ENCODE measurements at regions not wholly inside any gene's neighbourhood (a gene's known extent, or its start where the extent isn't known, plus 50 kb on each side); places are given as distances from the start of the nearest gene placed in this dataset.

DNA sequence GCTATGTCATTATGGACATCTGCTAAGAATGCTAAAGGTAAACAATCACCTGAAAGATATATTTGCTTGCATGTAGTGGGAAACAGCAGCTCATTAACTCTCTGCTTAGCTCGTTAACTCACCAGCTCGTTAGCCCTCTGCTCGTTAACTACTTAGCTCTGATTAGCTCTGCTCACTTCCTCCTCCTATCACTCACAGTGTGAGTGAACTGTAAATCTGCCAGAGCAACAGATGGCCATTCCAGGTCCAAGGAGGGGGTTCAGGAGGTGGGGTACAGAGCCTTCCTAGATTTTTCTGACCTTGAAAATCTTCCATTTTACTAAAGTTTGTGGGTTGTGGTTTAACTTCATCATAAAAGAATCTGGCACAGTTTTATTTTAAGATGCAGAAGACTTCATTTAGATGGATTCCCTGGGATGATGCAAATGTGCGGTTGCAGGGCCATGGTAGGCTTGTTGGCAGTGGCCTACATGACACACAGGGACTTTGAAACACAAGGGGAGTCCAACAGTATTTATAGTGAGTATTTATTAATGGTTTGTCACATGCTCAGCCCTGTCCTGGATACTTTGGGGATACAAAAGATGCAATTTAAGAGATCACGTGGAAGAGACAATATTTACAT is 1633.7 kb upstream of the CELF4 start:
- DNase-seq = no peak
- FAIRE-seq = no peak
- no peaks in the 10 kb centered on the region for H3K36me3 ChIP-seq (ENCODE audit: control insufficient read depth in 2 of 3, insufficient read depth in 3 of 3, low read length in 3 of 3)
- no peaks in the 10 kb centered on the region for H3K27me3 ChIP-seq (ENCODE audit: control insufficient read depth, insufficient read depth, low read length)
- H3K27ac ChIP-seq (ENCODE audit: low read depth in 2 of 2, low read length in 2 of 2) = no peak overlapping the region
- no peaks in the 10 kb centered on the region for H3K9me3 ChIP-seq (ENCODE audit: control insufficient read depth in 2 of 3, insufficient read depth in 1 of 3, low read length in 3 of 3)
- intact Hi-C loops (cut with DNase I) = no loop called here
- no peak overlapping the region for H3K4me3 ChIP-seq (ENCODE audit: low read length in 3 of 3)
- H3K4me1 ChIP-seq (ENCODE audit: control insufficient read depth in 2 of 3, insufficient read depth in 2 of 3, low read depth in 1 of 3, low read length in 3 of 3) = no peaks in the 10 kb centered on the region
- TF ChIP-seq, protein P1, sequence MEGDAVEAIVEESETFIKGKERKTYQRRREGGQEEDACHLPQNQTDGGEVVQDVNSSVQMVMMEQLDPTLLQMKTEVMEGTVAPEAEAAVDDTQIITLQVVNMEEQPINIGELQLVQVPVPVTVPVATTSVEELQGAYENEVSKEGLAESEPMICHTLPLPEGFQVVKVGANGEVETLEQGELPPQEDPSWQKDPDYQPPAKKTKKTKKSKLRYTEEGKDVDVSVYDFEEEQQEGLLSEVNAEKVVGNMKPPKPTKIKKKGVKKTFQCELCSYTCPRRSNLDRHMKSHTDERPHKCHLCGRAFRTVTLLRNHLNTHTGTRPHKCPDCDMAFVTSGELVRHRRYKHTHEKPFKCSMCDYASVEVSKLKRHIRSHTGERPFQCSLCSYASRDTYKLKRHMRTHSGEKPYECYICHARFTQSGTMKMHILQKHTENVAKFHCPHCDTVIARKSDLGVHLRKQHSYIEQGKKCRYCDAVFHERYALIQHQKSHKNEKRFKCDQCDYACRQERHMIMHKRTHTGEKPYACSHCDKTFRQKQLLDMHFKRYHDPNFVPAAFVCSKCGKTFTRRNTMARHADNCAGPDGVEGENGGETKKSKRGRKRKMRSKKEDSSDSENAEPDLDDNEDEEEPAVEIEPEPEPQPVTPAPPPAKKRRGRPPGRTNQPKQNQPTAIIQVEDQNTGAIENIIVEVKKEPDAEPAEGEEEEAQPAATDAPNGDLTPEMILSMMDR (IDR thresholded peaks at IDR 0.05; ENCODE audit: borderline replicate concordance, extremely low read depth, insufficient read depth) = no peak
- no peak overlapping the region for H3K9ac ChIP-seq (ENCODE audit: low read length in 3 of 3)

DNA sequence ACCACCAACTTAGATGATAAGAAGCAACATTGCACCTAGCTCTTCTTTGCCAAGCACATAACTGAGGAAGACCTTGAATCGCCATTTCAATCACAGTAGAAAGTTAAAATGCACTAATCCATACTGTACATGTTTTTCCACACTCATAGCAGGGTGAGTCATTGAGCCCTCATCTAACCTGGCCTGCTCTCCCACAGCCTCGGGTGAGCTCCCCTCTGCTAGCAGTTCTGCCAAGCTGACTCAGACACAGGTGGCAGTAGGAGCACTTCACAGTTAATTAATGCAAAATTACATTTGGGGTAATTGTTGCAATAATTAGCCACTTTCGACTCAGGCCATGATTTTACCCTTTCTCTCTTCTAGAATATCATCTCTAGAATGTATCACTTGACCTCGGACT is 1632.8 kb upstream of the CELF4 start:
- Histone ChIP-seq H3K36me3 (ENCODE audit: control insufficient read depth in 2 of 3, insufficient read depth in 3 of 3, low read length in 3 of 3) (no peaks in the 10 kb centered on the region), H3K9ac (ENCODE audit: low read length in 3 of 3) (no peak overlapping the region), H3K4me3 (ENCODE audit: low read length in 3 of 3) (no peak overlapping the region), H3K4me1 (ENCODE audit: control insufficient read depth in 2 of 3, insufficient read depth in 2 of 3, low read depth in 1 of 3, low read length in 3 of 3) (no peaks in the 10 kb centered on the region), H3K27ac (ENCODE audit: low read depth in 2 of 2, low read length in 2 of 2) (no peak overlapping the region), H3K27me3 (ENCODE audit: control insufficient read depth, insufficient read depth, low read length) (no peaks in the 10 kb centered on the region), H3K9me3 (ENCODE audit: control insufficient read depth in 2 of 3, insufficient read depth in 1 of 3, low read length in 3 of 3) (no peaks in the 10 kb centered on the region)
- no peak for DNase-seq
- TF ChIP-seq, protein P1 (IDR thresholded peaks at IDR 0.05; ENCODE audit: borderline replicate concordance, extremely low read depth, insufficient read depth) = no peak
- intact Hi-C loops (cut with DNase I) = no loop called here
- FAIRE-seq = no peak

DNA sequence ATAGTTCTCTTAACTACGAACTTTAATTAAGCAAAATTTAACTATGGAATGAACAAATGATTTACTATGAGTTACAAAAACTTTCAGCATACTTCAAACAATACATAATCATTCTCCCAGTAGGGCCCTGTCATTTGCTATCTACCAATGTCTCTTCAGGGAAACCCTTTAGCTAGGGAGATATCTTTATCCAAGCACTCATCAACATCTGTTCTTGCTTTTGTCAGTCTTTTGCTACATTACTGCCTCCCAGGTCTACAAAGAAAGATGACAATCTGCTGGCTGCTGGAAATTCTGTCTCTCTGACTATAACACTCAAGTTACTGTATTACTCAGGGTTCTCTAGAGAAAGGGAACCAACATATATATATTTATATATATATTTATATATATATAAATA is 1626.3 kb upstream of the CELF4 start:
- H3K27ac ChIP-seq (ENCODE audit: low read depth in 2 of 2, low read length in 2 of 2) = no peak overlapping the region
- intact Hi-C loops (cut with DNase I) = no loop called here
- FAIRE-seq = no peak
- no peaks in the 10 kb centered on the region for H3K27me3 ChIP-seq (ENCODE audit: control insufficient read depth, insufficient read depth, low read length)
- no peak overlapping the region for H3K9ac ChIP-seq (ENCODE audit: low read length in 3 of 3)
- no peaks in the 10 kb centered on the region for H3K36me3 ChIP-seq (ENCODE audit: control insufficient read depth in 2 of 3, insufficient read depth in 3 of 3, low read length in 3 of 3)
- no peak overlapping the region for H3K4me3 ChIP-seq (ENCODE audit: low read length in 3 of 3)
- TF ChIP-seq, protein P1 (IDR thresholded peaks at IDR 0.05; ENCODE audit: borderline replicate concordance, extremely low read depth, insufficient read depth) = no peak
- H3K4me1 ChIP-seq (ENCODE audit: control insufficient read depth in 2 of 3, insufficient read depth in 2 of 3, low read depth in 1 of 3, low read length in 3 of 3) = no peaks in the 10 kb centered on the region
- no peak for DNase-seq
- no peaks in the 10 kb centered on the region for H3K9me3 ChIP-seq (ENCODE audit: control insufficient read depth in 2 of 3, insufficient read depth in 1 of 3, low read length in 3 of 3)

DNA sequence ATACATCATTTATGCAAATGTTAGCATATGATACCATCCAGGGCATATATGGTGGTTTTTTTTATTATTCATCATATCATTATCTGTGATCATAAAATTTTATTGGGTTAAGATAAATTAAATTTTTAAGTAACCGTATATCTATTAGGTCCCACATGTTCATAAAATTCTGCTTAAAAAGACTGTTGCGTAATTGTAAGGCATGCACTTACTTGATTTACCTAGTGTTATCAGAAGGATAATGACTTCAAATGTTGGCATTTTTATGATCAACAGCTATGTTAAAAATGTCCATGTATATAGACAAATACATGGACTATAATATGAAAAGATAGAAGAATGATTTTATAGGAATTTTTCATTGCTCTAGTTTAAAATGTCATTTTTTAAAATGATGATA is 1625.5 kb upstream of the CELF4 start:
- DNase-seq = no peak
- TF ChIP-seq, protein P1 (IDR thresholded peaks at IDR 0.05; ENCODE audit: borderline replicate concordance, extremely low read depth, insufficient read depth) = no peak
- no peaks in the 10 kb centered on the region for H3K9me3 ChIP-seq (ENCODE audit: control insufficient read depth in 2 of 3, insufficient read depth in 1 of 3, low read length in 3 of 3)
- FAIRE-seq = no peak
- H3K4me3 ChIP-seq (ENCODE audit: low read length in 3 of 3) = no peak overlapping the region
- no peak overlapping the region for H3K9ac ChIP-seq (ENCODE audit: low read length in 3 of 3)
- H3K4me1 ChIP-seq (ENCODE audit: control insufficient read depth in 2 of 3, insufficient read depth in 2 of 3, low read depth in 1 of 3, low read length in 3 of 3) = no peaks in the 10 kb centered on the region
- intact Hi-C loops (cut with DNase I) = no loop called here
- H3K27me3 ChIP-seq (ENCODE audit: control insufficient read depth, insufficient read depth, low read length) = no peaks in the 10 kb centered on the region
- H3K27ac ChIP-seq (ENCODE audit: low read depth in 2 of 2, low read length in 2 of 2) = no peak overlapping the region
- no peaks in the 10 kb centered on the region for H3K36me3 ChIP-seq (ENCODE audit: control insufficient read depth in 2 of 3, insufficient read depth in 3 of 3, low read length in 3 of 3)
